CD8-positive, alpha-beta memory T cell (primary cell): ENCODE measurements at regions not wholly inside any gene's neighbourhood (a gene's known extent, or its start where the extent isn't known, plus 50 kb on each side); places are given as distances from the start of the nearest gene placed in this dataset.

Source experiments
- CTCF ChIA-PET: fragments of 350-600 bp; sonication (Branson Sonifier 250); formaldehyde crosslinking; loops from one replicate; lab custom pipeline; 2021; ENCODE audit warnings: antibody characterized with exemption; lab: Charles Lee
- POLR2A ChIA-PET: fragments of 350-600 bp; sonication (Branson Sonifier 250); formaldehyde crosslinking; loops from one replicate; lab custom pipeline; 2021; ENCODE audit warnings: antibody characterized with exemption; lab: Charles Lee
- DNase-seq, 5 donors: peaks; one replicate each; pipeline versions ENCODE4 v3.0.0 to v3.0.0-alpha.2; 2020 to 2022; ENCODE audit warnings: mixed read lengths in 1 of 5
- H3K27ac ChIP-seq: one replicate; pipeline ENCODE4 v1.7.0; 2013; ENCODE audit warnings: low read depth, mild to moderate bottlenecking, low read length, moderate library complexity
- H3K27me3 ChIP-seq: 2 replicates; pipeline ENCODE4 v1.7.0; 2013; ENCODE audit warnings: low read length, mild to moderate bottlenecking; ENCODE audit not compliant: insufficient read depth, poor library complexity, severe bottlenecking
- H3K36me3 ChIP-seq: 2 replicates; pipeline ENCODE4 v1.7.0; 2013; ENCODE audit warnings: mild to moderate bottlenecking, low read length, moderate library complexity; ENCODE audit not compliant: insufficient read depth
- H3K4me1 ChIP-seq: 2 replicates; pipeline ENCODE4 v1.7.0; 2013; ENCODE audit warnings: mild to moderate bottlenecking, low read length, moderate library complexity; ENCODE audit not compliant: insufficient read depth
- H3K4me3 ChIP-seq: 2 replicates; pipeline ENCODE4 v1.7.0; 2013; ENCODE audit warnings: mild to moderate bottlenecking, low read length
- H3K9me3 ChIP-seq: 2 replicates; pipeline ENCODE4 v1.7.0; 2013; ENCODE audit warnings: mild to moderate bottlenecking, low read length
- H3K27ac Mint-ChIP-seq, 8 donors: one replicate each; pipeline ENCODE4 v1.8.0; 2020 to 2021; ENCODE audit warnings: mixed read lengths in 8 of 8, mild to moderate bottlenecking in 6 of 8, inconsistent platforms in 3 of 8, moderate library complexity in 3 of 8
- H3K27me3 Mint-ChIP-seq, 2 donors: one replicate each; pipeline ENCODE4 v1.8.0; 2020 to 2021; ENCODE audit warnings: mixed read lengths in 2 of 2, mild to moderate bottlenecking in 1 of 2, moderate library complexity in 1 of 2
- H3K36me3 Mint-ChIP-seq, 3 donors: one replicate each; pipeline ENCODE4 v1.8.0; 2020 to 2021; ENCODE audit warnings: mixed read lengths in 3 of 3, inconsistent platforms in 1 of 3, mild to moderate bottlenecking in 1 of 3
- H3K4me1 Mint-ChIP-seq, 3 donors: one replicate each; pipeline ENCODE4 v1.8.0; 2020 to 2021; ENCODE audit warnings: mixed read lengths in 3 of 3, inconsistent platforms in 1 of 3, mild to moderate bottlenecking in 1 of 3
- H3K4me3 Mint-ChIP-seq, 7 donors: one replicate each; pipeline ENCODE4 v1.8.0; 2020 to 2021; ENCODE audit warnings: mixed read lengths in 7 of 7, mild to moderate bottlenecking in 6 of 7, moderate library complexity in 4 of 7, inconsistent platforms in 2 of 7
- H3K9me3 Mint-ChIP-seq, 5 donors: one replicate each; pipeline ENCODE4 v1.8.0; 2020 to 2022; ENCODE audit warnings: mixed read lengths in 5 of 5, mild to moderate bottlenecking in 3 of 5, moderate library complexity in 2 of 5, inconsistent platforms in 1 of 5

- Histone ChIP-seq H3K9me3 (no peaks in the 10 kb centered on the region), H3K36me3 (no peaks in the 10 kb centered on the region), H3K4me1 (no peaks in the 10 kb centered on the region), H3K27me3 (no peaks in the 10 kb centered on the region), H3K4me3 (no peak overlapping the region), H3K27ac (no peak overlapping the region)
- peaks cover 0 to 3% of the 10 kb centered on the region in 2 donors for H3K27me3 Mint-ChIP-seq
- peaks cover 0 to 3% (median 0%) of the 10 kb centered on the region in 5 donors for H3K9me3 Mint-ChIP-seq
- no peak for DNase-seq
- no peak overlapping the region for H3K4me3 Mint-ChIP-seq
- ChIA-PET CTCF (no interaction called here), POLR2A (no interaction called here)
- no peaks in the 10 kb centered on the region for H3K4me1 Mint-ChIP-seq
- no peaks in the 10 kb centered on the region for H3K36me3 Mint-ChIP-seq
- no peak overlapping the region for H3K27ac Mint-ChIP-seq
These were observed 79.3 kb upstream of the PDK4 start for GRCh38 chr7:95675632-95676031.

- H3K4me3 Mint-ChIP-seq, result no peak overlapping the region
- H3K4me1 Mint-ChIP-seq, result no peaks in the 10 kb centered on the region
- Histone ChIP-seq H3K9me3 (no peaks in the 10 kb centered on the region), H3K27me3 (no peaks in the 10 kb centered on the region), H3K27ac (no peak overlapping the region), H3K36me3 (no peaks in the 10 kb centered on the region), H3K4me3 (no peak overlapping the region), H3K4me1 (no peaks in the 10 kb centered on the region)
- no peak for DNase-seq
- H3K9me3 Mint-ChIP-seq, result peaks cover 0 to 3% (median 0%) of the 10 kb centered on the region in 5 donors
- H3K27ac Mint-ChIP-seq, result no peak overlapping the region
- H3K36me3 Mint-ChIP-seq, result no peaks in the 10 kb centered on the region
- ChIA-PET CTCF (no interaction called here), POLR2A (no interaction called here)
- H3K27me3 Mint-ChIP-seq, result peaks cover 0 to 3% of the 10 kb centered on the region in 2 donors
These were observed 78.7 kb upstream of the PDK4 start for GRCh38 chr7:95675016-95675415.

GRCh38 chr7:95674101-95674500, 77.8 kb upstream of the PDK4 start:
- no peaks in the 10 kb centered on the region for H3K27me3 ChIP-seq
- peaks cover 0 to 3% of the 10 kb centered on the region in 2 donors for H3K27me3 Mint-ChIP-seq
- H3K4me3 Mint-ChIP-seq, result no peak overlapping the region
- no peaks in the 10 kb centered on the region for H3K4me1 ChIP-seq
- H3K27ac Mint-ChIP-seq, result no peak overlapping the region
- peaks cover 0 to 3% (median 0%) of the 10 kb centered on the region in 5 donors for H3K9me3 Mint-ChIP-seq
- H3K9me3 ChIP-seq, result no peaks in the 10 kb centered on the region
- no peaks in the 10 kb centered on the region for H3K4me1 Mint-ChIP-seq
- ChIA-PET POLR2A (no interaction called here), CTCF (no interaction called here)
- H3K36me3 ChIP-seq, result no peaks in the 10 kb centered on the region
- H3K27ac ChIP-seq, result no peak overlapping the region
- H3K36me3 Mint-ChIP-seq, result no peaks in the 10 kb centered on the region
- DNase-seq, result no peak
- no peak overlapping the region for H3K4me3 ChIP-seq

- Mint-ChIP-seq H3K9me3 (peaks cover 0 to 2% (median 0%) of the 10 kb centered on the region in 5 donors), H3K27me3 (peaks cover 0 to 3% of the 10 kb centered on the region in 2 donors), H3K4me3 (no peak overlapping the region), H3K4me1 (no peaks in the 10 kb centered on the region), H3K27ac (no peak overlapping the region), H3K36me3 (no peaks in the 10 kb centered on the region)
- Histone ChIP-seq H3K9me3 (no peaks in the 10 kb centered on the region), H3K36me3 (no peaks in the 10 kb centered on the region), H3K4me3 (no peak overlapping the region), H3K4me1 (no peaks in the 10 kb centered on the region), H3K27me3 (no peaks in the 10 kb centered on the region), H3K27ac (no peak overlapping the region)
- CTCF ChIA-PET, result no interaction called here
- no peak for DNase-seq
- POLR2A ChIA-PET, result no interaction called here
These were observed 76.1 kb upstream of the PDK4 start for GRCh38 chr7:95672434-95672833.

GRCh38 chr7:95669513-95669912, 73.2 kb upstream of the PDK4 start:
- Histone ChIP-seq H3K36me3 (no peaks in the 10 kb centered on the region), H3K4me3 (no peak overlapping the region), H3K9me3 (no peaks in the 10 kb centered on the region), H3K4me1 (no peaks in the 10 kb centered on the region), H3K27ac (no peak overlapping the region), H3K27me3 (no peaks in the 10 kb centered on the region)
- H3K4me3 Mint-ChIP-seq, result no peak overlapping the region
- no peaks in the 10 kb centered on the region for H3K36me3 Mint-ChIP-seq
- H3K4me1 Mint-ChIP-seq, result no peaks in the 10 kb centered on the region
- peaks cover 3 to 9% (median 5%) of the 10 kb centered on the region in 5 donors for H3K9me3 Mint-ChIP-seq
- no peak overlapping the region for H3K27ac Mint-ChIP-seq
- DNase-seq, result no peak
- ChIA-PET POLR2A (no interaction called here), CTCF (interaction anchor here (1.5 kb wide), 1 partner anchor 18 kb away, joined by 3 read pairs; no protein-coding TSS in a partner anchor)
- H3K27me3 Mint-ChIP-seq, result peaks cover 0 to 7% of the 10 kb centered on the region in 2 donors

GRCh38 chr7:95668504-95669018, 72.2 kb upstream of the PDK4 start:
- H3K9me3 Mint-ChIP-seq, result peaks cover 4 to 9% (median 5%) of the 10 kb centered on the region in 5 donors
- peaks cover 0 to 7% of the 10 kb centered on the region in 2 donors for H3K27me3 Mint-ChIP-seq
- Histone ChIP-seq H3K27me3 (no peaks in the 10 kb centered on the region), H3K9me3 (no peaks in the 10 kb centered on the region), H3K36me3 (no peaks in the 10 kb centered on the region), H3K27ac (no peak overlapping the region), H3K4me1 (no peaks in the 10 kb centered on the region), H3K4me3 (no peak overlapping the region)
- no peak overlapping the region for H3K4me3 Mint-ChIP-seq
- ChIA-PET POLR2A (no interaction called here), CTCF (no interaction called here)
- no peaks in the 10 kb centered on the region for H3K36me3 Mint-ChIP-seq
- no peak for DNase-seq
- H3K27ac Mint-ChIP-seq, result no peak overlapping the region
- H3K4me1 Mint-ChIP-seq, result no peaks in the 10 kb centered on the region

GRCh38 chr7:95662987-95663386, 66.7 kb upstream of the PDK4 start:
- Mint-ChIP-seq H3K27ac (no peak overlapping the region), H3K4me3 (no peak overlapping the region), H3K4me1 (no peaks in the 10 kb centered on the region), H3K9me3 (peaks cover 9 to 17% (median 14%) of the 10 kb centered on the region in 5 donors), H3K27me3 (peaks cover 0 to 4% of the 10 kb centered on the region in 2 donors), H3K36me3 (no peaks in the 10 kb centered on the region)
- H3K4me1 ChIP-seq, result no peaks in the 10 kb centered on the region
- H3K9me3 ChIP-seq, result no peaks in the 10 kb centered on the region
- no peak for DNase-seq
- ChIA-PET POLR2A (no interaction called here), CTCF (no interaction called here)
- H3K27me3 ChIP-seq, result no peaks in the 10 kb centered on the region
- no peaks in the 10 kb centered on the region for H3K36me3 ChIP-seq
- H3K27ac ChIP-seq, result no peak overlapping the region
- H3K4me3 ChIP-seq, result no peak overlapping the region

- H3K4me3 ChIP-seq, result no peak overlapping the region
- no peaks in the 10 kb centered on the region for H3K27me3 Mint-ChIP-seq
- no peak overlapping the region for H3K27ac Mint-ChIP-seq
- H3K4me3 Mint-ChIP-seq, result no peak overlapping the region
- no peak overlapping the region for H3K27ac ChIP-seq
- DNase-seq, result no peak
- POLR2A ChIA-PET, result no interaction called here
- H3K9me3 ChIP-seq, result no peaks in the 10 kb centered on the region
- no peaks in the 10 kb centered on the region for H3K36me3 ChIP-seq
- H3K36me3 Mint-ChIP-seq, result peaks cover 0 to 1% (median 0%) of the 10 kb centered on the region in 3 donors
- no peaks in the 10 kb centered on the region for H3K4me1 Mint-ChIP-seq
- no peaks in the 10 kb centered on the region for H3K27me3 ChIP-seq
- peaks cover 7 to 11% (median 9%) of the 10 kb centered on the region in 5 donors for H3K9me3 Mint-ChIP-seq
- CTCF ChIA-PET, result no interaction called here
- H3K4me1 ChIP-seq, result no peaks in the 10 kb centered on the region
These were observed 63.7 kb upstream of the PDK4 start for GRCh38 chr7:95660023-95660434.
